Hematopoietic multipotent progenitor cell treated with erythropoietin and hydrocortisone succinate and interleukin-3 and kit ligand, for 17 days (in vitro differentiated cells): ENCODE measurements at regions not wholly inside any gene's neighbourhood (a gene's known extent, or its start where the extent isn't known, plus 50 kb on each side); places are given as distances from the start of the nearest gene placed in this dataset.

Experiments
- DNase-seq: peaks from one replicate; pipeline ENCODE4 v3.0.0-alpha.2; 2015; ENCODE audit warnings: low spot score

DNA sequence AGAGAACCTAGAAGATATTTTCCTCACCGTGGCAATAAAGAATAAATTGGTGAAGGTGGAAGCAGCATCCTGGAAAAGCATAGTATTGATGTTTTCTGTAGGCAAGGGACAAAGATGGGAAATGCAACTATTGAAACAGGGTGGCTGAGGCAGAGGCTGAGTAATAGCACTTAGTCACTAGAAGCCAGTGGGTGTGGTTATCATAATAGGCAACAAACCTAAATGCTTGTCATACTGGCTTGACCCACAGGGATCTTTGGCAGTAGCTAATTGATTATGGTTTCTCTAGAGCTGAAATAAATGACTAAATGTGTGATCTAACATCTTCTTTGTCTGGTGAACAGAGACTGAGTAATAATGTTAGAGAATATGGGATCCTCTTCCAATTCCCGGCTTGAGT, 353.6 kb upstream of the RPS6KA3 start:
- DNase-seq = no peak

DNA sequence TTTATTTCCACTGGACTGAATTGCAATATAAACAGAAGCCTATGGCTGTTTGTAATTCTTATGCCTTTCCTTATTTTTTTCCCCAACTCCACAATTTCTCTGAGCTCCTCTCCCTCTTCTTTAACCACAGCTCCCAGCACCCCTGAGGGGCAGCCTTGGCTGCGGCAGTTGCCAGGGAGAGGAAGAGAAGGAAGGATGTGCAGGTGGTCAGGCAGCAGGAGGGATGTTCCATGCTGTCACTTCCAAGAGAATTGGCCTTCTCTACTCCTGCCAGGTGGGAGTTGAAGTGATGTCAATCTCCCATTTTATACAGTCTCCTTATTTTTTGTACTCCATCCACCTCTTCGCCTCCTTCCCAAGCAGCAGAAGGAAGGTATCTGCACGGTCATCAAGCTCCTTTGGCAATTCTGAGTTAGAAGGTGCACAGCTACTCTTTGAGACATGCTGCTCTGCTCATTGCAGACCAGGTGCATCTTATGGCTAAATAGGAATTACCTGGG, 343.3 kb upstream of the RPS6KA3 start:
- no peak for DNase-seq

DNA sequence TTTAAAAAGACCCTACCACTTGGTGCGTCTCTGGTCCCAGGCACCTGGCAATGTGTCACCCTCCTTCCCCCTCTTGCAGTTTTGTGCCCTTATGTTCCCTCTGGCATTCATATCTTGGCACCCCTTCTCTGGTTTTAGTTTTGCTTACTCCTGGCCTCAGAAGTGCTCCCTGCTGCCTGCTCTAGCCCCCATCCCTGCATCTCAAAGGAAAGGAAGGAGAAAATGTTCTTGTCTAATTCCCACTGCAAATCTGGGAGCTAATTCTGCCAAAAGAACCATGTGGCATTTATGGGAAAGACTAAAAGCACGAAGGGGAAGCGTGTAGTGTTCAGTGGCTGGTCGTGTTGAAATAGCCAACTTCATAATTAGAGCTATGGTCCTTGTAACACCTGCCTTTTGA, 340.1 kb upstream of the RPS6KA3 start:
- no peak for DNase-seq

DNA sequence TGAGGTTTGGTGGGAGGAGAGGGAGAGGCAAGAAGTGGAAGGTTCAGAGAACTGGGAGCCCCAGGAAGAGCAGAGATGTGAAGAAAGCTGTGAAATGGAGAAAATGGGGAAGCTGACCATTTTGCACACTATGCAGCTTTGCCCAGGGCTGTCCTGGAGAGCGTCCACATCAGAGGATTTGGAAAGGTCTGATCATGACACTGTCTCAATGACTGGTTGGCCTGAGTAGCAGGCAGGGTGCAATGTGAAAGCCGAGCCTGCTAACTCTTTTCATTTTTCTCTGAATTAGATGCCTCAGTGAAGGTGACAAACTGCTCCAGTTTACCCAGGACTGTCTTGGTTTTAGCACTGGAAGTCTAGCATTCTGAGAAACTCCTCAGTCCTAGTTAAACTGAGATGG, 330.1 kb upstream of the RPS6KA3 start:
- no peak for DNase-seq

DNA sequence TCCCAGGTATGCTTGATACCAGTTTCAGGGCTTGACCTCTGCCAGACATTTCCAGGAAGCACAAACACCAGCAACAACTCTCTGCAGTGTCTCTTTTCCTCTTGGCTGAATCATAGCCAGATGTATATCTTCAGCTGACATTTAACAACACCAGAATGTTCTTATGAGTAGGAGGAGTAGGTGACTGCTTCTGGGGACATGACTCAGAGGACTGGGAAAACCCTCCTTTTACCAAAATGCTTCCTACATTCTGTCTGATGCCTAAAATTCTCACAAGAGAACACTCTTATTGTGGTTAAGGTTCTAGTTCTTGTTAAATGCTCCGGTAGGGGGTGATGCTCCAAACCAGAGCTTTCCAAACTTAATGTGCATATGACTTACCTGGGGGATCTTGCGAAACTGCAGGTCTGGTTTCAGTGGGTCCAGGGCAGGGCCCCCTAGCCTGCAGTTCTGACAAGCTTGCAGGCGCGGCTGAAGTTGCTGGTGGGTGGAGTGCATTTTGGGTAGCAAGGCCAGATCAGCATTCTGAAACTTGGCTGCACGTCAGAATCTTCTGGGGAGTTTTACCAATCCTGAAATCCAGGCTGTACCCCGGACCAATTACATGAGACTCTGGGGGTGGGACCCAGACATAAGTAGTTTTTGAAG, 329.3 kb upstream of the RPS6KA3 start:
- no peak for DNase-seq

DNA sequence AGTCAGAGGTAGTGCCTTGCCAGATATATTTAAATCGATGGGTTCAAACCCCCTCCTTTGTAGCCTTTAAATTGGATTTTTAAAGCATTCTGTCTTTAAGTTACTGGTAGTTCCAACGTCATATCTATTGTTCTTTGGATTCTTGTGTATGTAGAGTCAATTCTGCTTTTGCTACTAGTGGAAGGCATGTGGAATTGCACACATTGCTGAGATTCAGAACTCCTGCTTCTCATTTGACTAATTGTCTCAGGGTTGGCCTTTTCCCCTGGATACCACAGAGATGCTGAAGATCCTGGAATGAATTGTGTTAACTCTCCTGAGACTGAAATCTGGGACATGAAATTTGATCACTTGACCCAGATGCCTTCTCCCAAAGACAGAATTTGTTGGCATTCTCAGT, 328.3 kb upstream of the RPS6KA3 start:
- no peak for DNase-seq

DNA sequence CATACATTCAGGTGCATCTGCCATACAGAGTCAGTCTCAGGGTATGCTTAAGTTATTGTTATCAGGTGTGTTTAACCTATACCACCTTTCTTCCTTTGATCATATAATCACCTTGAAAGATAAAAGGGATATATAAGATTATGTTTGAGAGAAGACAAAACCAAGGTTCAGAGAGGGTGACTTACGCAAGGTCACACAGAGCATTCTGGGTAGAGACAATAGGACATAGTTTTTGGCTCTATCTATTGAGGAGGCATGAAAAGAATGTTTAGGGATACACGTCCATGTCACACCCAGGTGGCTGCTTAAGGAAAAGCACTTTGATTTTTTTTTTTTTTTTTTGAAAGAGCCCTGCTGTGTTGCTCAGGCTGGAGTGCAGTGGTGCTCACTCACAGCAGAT, 327.1 kb upstream of the RPS6KA3 start:
- DNase-seq = no peak

DNA sequence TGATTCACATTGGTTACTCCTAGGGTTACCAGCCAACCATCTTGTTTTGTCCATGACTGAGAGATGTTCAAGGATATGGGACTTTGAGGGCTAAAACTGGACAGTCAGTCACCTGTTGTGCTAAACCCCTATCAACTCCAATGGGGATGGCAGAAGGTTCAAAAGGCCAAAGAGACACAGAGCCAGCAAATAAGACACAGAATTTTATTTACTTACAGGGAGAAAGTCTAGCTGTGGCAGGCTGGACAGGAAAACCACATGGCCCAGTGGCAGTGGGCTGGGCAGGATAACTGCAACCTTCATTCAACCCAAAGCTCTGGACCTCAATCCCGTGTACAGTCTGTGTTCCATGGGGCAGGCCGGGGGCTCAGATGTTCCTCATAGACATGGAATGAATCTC, 326.7 kb upstream of the RPS6KA3 start:
- no peak for DNase-seq

DNA sequence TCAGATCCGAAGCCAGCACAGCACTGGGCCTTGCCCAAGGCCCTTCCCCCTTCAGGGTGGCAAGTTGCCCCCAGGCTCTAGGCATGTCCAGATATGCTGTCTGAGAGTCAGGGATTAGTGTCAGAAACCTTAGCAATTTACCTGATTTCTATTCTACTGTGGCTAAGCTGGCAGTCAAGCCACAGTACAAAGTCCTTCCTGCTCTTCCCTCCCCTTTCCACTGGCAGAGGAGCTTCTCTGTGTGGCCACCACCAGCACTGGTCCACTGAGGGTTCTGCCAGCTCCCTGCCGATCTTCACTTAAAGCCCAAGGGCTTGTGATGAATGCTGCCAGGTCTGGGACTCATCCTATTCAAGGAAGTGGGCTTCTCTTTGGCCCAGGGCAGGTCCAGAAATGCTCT, 324.5 kb upstream of the RPS6KA3 start:
- DNase-seq = no peak

DNA sequence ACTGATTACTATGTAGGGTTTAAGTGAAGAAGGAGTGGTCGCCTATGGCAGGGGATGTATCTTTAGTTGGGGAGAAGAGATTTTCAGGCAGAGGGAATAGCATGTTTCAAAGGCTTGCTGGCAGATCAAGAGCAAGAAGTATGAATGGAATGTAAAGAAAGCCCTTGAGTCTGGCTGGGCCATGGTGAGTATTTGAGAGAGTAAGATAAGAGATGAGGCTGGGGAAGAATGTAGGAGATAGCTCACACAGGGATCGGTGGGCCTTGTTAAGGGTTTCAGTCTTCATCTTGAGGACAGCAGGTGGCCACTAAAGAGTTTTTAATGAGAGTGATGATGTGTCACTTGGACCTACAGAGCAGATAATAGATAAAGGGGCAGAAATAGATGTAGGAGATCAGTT, 319.1 kb upstream of the RPS6KA3 start:
- DNase-seq = no peak

DNA sequence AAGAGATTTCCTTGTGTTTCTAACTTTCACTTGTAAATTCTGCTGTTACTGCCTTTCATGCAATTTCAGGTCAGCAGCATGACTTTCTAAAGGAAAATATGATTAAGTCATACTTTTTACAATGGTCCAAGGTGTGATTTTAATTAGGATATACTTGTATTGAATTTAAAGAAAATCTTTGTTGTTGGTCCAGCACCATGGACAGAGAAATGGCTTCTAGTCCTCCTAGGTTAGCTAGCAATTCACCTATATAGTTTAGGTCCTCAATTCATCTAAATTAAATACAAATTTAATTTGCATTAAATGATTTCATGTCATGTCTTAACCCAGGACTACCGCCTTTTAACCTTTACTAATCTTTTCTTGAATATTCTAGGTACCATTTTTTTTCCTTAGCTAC, 304.9 kb upstream of the RPS6KA3 start:
- no peak for DNase-seq

DNA sequence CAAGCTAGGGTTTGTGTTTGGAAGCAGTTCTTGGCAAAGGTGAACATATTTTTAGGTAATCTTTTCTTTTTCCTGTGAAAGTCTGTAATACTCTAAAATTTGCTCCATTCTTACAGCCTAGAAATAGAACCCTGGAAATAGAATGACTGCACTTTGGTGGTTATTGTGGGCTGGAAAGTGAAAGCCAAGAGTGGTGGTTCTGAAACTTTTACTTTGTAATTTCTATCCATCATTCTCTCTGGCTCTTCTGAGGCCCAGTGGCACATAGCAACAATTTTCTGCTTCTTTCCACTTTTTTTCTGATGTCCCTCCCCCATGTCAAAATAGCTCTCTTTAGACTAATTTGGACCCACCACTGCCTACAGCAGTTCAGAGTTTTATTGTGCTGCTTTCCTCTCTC, 300.4 kb upstream of the RPS6KA3 start:
- no peak for DNase-seq

DNA sequence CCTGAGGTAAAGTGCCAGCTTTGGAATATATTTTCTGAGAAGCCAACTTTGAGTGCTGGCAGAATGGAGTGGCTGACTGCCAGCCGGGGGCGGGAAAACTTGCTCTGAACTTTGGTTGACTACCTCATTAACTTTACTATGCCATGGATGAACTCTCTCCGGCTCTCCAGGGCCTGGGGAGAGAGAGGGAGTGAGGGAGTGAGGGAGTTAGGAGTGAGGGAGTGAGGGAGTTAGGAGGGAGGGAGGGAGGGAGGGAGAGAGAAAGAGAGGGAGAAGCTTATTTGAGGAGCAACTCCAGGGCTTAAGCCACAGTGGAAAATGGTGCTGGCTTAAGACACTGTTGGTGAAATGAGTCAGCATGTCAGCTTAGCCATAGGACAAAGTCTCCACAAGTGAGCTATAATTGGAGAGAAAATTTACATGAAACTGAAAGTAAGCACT, 280.9 kb upstream of the RPS6KA3 start:
- DNase-seq = no peak

DNA sequence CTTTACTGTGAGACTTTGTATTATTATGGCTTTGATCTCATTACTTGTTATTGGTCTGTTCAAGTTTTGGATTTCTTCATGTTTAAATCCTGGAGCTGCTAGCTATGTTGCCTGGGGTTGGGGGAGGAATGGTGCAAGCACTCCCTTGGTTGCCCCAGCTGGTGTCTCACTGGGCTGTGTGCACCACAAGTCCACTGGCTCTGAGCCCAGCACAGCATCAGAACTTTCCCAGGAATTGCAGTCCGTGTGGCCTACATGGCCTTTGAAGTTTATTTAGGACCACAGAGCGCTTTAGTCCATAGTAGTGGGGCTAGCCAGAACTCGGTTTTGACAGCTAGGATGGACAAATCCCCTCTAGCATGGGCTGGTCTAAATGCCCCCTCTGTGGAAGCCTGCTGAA, 278.8 kb upstream of the RPS6KA3 start:
- no peak for DNase-seq

DNA sequence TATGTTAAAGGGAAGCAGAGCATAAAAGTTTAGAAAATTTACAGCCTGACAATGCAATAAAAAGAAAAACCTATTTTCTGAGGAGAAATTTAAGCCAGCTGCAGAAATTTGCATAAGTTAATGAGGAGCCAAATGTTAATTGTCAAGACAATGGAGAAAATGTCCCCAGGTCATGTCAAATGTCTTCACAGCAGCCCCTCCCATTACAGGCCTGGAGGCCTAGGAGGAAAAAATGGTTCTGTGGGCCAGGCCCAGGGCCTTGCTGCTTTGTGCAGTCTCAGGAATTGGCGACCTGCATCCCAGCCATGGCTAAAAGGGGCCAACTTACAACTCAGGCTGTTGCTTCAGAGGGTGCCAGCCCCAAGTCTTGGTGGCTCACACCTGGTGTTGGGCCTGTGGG, 275.4 kb upstream of the RPS6KA3 start:
- no peak for DNase-seq

DNA sequence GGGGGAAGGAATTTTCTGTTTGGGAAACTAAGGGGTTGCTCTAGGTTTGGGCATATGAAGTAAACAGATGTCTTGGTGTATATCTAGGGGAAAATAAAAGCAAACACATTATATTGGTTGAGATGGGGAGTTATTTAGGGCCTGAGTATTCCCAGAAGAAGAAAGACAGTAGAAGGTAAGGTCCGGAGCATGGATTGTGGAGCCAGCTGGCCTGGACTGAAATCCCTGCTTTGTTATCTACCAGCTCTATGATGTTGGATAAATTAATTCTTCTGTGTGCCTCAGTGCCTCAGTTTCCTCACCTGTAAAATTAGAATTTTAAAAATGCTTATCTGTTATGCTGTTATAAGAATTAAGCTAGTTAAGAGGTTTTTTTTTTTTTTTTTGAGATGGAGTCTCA, 272.3 kb upstream of the RPS6KA3 start:
- no peak for DNase-seq

DNA sequence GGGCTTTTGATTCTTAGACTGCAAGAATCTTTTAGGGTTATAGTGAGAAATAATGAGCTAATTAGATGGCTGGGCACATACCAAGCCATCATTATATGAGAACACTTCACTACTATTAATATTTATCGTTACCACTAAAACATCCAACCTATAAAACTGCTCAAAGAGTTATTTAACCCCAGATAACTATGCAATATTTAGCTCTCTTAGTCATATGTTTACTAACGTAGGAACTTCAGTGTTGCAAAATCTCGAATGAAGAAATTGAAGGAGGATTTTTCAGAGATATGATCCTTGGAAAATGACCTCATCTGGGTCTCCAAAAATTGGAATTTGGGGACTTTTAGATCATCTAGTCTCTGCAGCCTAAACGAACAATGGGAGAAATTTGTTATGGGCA, 265.0 kb upstream of the RPS6KA3 start:
- DNase-seq = no peak

DNA sequence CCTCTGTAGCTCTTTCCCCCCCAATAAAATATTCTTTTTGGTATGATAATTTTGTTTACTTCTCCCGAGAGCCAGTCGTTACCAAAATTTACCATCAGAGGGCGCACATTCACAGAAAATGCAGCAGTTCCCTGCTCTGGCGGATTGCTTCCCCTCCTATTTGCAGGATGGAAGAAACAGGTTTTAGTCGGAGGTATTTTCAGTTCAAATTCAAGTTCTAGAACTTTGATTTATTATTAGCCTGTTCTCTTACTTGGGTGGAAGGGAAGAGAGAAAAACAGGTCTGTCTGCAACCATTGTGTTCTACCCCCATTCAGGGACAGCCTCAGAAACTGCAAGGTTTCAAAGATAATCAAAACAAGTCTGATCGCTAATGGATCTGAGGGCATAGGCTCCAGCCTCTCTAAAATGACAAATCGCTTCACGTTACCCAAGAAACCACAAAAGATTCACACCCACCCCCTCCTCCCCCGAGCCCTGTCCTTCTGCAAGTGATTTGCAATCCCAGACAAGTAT, 263.8 kb upstream of the RPS6KA3 start:
- peak; percentile 4 for DNase-seq

DNA sequence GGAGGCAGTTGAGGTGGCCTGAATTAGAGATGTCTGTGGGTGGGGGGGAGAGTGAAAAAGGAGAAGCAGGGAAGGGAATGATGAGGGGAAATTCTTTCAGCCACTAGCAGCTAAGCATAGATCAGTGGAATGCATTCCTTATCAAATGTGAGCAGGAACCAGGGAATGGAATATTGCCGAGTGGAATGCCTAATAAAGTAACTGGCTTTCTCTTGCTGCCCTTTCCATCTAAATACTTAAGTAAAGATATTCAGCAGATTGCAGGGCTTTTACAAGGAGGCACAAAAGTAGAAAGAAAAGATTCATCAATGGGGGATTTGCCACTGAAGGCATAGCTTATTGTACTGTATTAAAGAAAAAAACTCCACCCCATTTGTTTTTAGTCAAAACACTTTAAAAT, 263.0 kb upstream of the RPS6KA3 start:
- no peak for DNase-seq

DNA sequence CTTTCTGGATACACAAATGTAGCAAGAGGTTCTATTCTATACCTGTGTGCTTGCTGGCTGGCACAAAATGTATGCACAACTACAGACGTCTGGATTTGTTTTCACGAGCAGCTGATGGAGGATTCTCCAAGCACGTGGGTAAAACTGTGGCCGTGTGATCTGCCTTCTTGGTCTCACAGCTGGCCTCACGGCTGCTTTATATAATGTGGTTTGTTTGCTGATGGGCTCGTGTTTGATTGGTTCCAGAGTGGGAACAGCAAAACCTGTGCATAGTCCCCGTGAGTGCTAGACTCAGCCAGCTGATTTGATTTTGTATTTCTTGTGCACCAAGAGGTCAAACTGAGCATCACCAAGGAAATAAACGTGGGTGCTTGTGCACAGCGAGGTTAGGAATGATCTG, 262.6 kb upstream of the RPS6KA3 start:
- DNase-seq = no peak

DNA sequence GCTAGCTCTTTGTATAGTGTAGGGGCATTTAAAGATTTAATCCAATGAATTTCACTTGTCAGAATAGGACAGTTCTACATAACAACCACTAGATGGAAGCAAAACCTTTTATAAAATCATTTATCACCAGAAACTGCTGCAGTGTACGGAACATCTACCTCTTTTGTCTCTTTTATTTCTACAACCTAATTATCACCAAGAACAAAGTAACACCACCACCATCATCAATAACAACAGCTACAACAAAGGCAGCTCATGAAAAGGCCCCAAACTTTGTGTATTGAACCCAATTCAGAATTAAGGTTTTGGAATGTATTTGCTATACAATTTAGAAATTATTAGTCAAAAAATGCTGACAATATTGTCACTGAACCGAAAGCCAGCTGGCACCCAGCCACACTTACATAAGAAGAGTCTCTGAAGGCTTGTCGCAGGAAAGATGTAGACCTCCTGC, 260.9 kb upstream of the RPS6KA3 start:
- no peak for DNase-seq

DNA sequence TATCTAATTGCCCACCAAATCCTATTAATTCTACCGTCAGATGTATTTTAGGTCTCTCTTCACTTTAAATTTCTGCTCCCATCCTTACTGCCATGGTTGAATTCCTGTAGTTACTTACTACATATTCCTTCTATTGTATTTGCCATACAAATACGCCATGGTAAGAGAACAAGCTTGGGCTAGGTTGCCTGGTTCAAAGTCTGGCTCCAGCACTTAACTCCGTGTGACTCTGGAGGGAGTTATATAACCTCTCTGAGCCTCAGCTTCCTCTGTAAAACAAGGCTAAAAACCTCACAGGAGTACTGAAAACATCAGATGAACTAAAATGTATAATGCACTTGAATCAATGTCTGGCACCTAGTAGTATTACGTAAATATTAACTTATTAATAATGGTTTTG, 260.3 kb upstream of the RPS6KA3 start:
- no peak for DNase-seq

DNA sequence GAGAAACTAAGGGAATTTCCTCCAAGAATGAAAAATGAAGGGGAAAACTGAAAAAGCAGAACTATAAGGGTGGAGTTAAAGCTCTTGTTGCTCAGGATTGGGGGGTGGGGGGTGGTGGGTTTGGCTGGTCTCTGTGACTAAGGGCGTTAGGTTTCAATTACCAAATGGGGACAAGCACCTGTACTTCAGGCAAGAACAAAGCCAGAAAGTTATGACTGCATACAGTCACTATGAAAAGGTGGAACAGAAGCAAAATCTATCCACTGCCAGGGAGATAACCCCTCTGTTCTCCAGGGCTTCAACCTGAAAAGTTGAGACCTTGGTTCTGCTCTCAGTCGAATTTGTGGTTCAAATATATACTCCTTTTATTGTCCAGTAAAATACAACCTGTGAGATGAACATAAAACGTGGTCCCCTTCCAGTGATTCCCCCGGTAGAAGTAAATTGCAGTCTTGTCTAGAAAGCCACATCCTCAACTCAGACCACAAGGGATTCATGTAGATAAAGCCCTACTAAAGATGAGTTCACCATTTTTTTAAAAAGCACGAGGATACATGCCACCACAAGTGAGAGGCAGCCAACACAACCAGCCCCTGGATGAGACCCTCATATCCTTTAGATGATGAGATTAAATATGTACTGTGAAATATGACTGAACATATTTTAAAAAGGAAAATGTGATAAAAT, 257.1 kb upstream of the RPS6KA3 start:
- DNase-seq = no peak

DNA sequence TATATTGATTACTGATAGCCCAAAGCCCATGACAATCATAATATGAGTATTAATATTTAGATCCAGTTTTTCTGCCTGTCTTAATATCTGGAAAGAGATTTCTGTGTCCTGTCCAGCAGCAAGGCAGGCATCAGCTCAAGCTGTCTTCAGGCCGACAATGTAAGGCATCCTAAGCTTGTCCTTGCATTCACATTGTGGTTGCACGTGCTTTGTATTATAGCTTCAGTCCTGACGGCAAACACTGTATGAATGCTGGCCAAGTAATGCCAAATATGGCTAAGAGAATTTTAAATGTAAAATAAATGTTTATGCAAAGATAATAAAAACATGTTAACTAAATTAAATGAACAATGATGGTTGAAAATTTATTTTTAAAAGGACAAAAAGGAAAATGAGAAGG, 255.7 kb upstream of the RPS6KA3 start:
- DNase-seq = no peak
